ENCODE measurements at regions not wholly inside any gene's neighbourhood (a gene's known extent, or its start where the extent isn't known, plus 50 kb on each side); places are given as distances from the start of the nearest gene placed in this dataset.

GRCh38 chr6:22150368-22151035 lies 146.3 kb downstream of the PRL start:
- no peak for DNase-seq

GRCh38 chr6:22151892-22152291 lies 144.9 kb downstream of the PRL start:
- no peak for TF ChIP-seq CTCF (IDR thresholded peaks at IDR 0.05; ENCODE audit: low read depth, low read length, missing control alignments)
- in situ Hi-C loops (cut with HindIII; ENCODE audit: low pct_ligation_motif_present, low sequenced_read_pairs) = no loop called here

More at GRCh38 chr6:22150368-22151035, 146.3 kb downstream of the PRL start:
- H3K36me3 ChIP-seq (replicated peaks) = no peaks in the 10 kb centered on the region
- H3K4me3 ChIP-seq (ENCODE audit: low read depth, low read length) = no peak overlapping the region
- in situ Hi-C loops (cut with HindIII; ENCODE audit: low pct_ligation_motif_present, low sequenced_read_pairs) = no loop called here
- H3K27ac ChIP-seq = no peak overlapping the region
- no peak for TF ChIP-seq CTCF (IDR thresholded peaks at IDR 0.05; ENCODE audit: low read depth, low read length, missing control alignments)
- no peaks in the 10 kb centered on the region for H3K27me3 ChIP-seq (replicated peaks)

GRCh38 chr6:22152841-22153240 lies 144.0 kb downstream of the PRL start:
- in situ Hi-C loops (cut with HindIII; ENCODE audit: low pct_ligation_motif_present, low sequenced_read_pairs) = no loop called here
- no peak for TF ChIP-seq CTCF (IDR thresholded peaks at IDR 0.05; ENCODE audit: low read depth, low read length, missing control alignments)
- Histone ChIP-seq H3K27ac (no peak overlapping the region), H3K27me3 (replicated peaks) (no peaks in the 10 kb centered on the region), H3K36me3 (replicated peaks) (no peaks in the 10 kb centered on the region), H3K4me3 (ENCODE audit: low read depth, low read length) (no peak overlapping the region)
- DNase-seq = no peak

More at GRCh38 chr6:22151892-22152291, 144.9 kb downstream of the PRL start:
- DNase-seq = no peak
- no peak overlapping the region for H3K4me3 ChIP-seq (ENCODE audit: low read depth, low read length)
- H3K27ac ChIP-seq = no peak overlapping the region
- no peaks in the 10 kb centered on the region for H3K36me3 ChIP-seq (replicated peaks)
- no peaks in the 10 kb centered on the region for H3K27me3 ChIP-seq (replicated peaks)

GRCh38 chr6:22153384-22154158 lies 143.3 kb downstream of the PRL start:
- Histone ChIP-seq H3K27me3 (replicated peaks) (no peaks in the 10 kb centered on the region), H3K36me3 (replicated peaks) (no peaks in the 10 kb centered on the region), H3K4me3 (ENCODE audit: low read depth, low read length) (no peak overlapping the region), H3K27ac (no peak overlapping the region)
- in situ Hi-C loops (cut with HindIII; ENCODE audit: low pct_ligation_motif_present, low sequenced_read_pairs) = no loop called here
- TF ChIP-seq CTCF (IDR thresholded peaks at IDR 0.05; ENCODE audit: low read depth, low read length, missing control alignments) = no peak
- DNase-seq = no peak

GRCh38 chr6:22155551-22155950 lies 141.3 kb downstream of the PRL start:
- H3K27ac ChIP-seq = no peak overlapping the region
- in situ Hi-C loops (cut with HindIII; ENCODE audit: low pct_ligation_motif_present, low sequenced_read_pairs) = no loop called here
- H3K4me3 ChIP-seq (ENCODE audit: low read depth, low read length) = no peak overlapping the region
- no peaks in the 10 kb centered on the region for H3K27me3 ChIP-seq (replicated peaks)
- no peak for DNase-seq
- H3K36me3 ChIP-seq (replicated peaks) = no peaks in the 10 kb centered on the region
- TF ChIP-seq CTCF (IDR thresholded peaks at IDR 0.05; ENCODE audit: low read depth, low read length, missing control alignments) = no peak

All from brain microvascular endothelial cell (primary cell).